HG03520 (cell line): ENCODE measurements at regions not wholly inside any gene's neighbourhood (a gene's known extent, or its start where the extent isn't known, plus 50 kb on each side); places are given as distances from the start of the nearest gene placed in this dataset.

Experiments
- ATAC-seq: cut with Tn5 transposase; IDR thresholded peaks from one replicate; pipeline ENCODE4 v1.9.1; 2021; ENCODE audit warnings: mild to moderate bottlenecking, moderate library complexity; ENCODE audit not compliant: unreplicated experiment

DNA sequence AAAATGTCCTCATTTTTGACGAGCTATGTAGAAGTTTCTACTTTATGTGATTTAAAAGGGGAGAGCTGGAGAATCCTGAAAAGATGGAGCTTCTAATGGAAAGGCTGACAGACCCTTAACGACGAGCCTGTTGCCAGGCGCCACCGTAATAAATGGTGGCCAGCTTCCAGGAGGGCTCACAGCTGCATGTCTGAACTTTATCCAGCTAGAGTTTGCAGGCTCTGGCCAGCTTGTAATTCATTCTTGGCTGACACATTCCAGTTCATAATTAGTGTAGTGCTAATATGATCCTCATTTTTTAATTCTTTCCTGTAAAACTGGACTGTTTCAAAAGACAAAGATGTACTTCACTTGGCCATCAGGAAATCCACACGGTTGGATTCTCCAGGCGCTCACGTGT lies 246.7 kb downstream of the GAS1 start:
- ATAC-seq = no peak

DNA sequence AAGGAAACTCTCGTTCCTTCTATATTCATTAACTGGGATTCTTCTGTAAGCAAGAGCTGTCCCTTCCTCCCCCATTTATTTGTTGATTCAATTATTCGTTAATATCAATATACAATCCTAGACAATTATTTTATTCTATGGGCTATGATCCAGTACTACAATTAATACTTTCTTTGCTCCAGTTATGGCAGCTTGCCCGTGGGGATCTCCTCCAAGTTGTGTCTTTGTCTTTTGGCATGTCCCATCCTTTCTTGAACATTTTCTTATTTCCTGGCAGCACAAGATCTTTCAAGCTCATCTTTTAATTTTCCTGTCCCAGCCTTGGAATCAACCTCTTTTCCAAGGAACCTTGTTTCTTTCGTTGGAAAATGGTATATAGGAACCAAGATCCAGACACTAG lies 249.3 kb downstream of the GAS1 start:
- no peak for ATAC-seq

DNA sequence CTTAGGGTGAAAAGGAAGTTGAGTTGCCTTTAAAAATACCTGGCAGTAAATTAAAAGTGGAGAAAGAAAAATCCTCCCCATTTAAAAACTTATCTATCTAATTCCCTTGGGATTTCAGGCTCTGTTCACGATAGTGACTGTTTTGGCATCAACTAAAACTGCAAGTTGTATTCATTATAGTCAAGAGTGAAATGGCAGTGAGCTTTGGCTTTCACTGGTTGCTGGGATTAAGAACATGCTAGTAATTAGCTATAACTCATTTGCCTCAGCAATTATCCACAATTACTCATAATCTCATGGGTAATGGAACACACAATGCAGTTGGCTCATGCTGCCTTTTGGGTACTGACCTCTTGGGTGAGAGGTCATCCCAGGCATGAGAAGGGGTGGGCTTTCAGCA lies 250.1 kb downstream of the GAS1 start:
- no peak for ATAC-seq

DNA sequence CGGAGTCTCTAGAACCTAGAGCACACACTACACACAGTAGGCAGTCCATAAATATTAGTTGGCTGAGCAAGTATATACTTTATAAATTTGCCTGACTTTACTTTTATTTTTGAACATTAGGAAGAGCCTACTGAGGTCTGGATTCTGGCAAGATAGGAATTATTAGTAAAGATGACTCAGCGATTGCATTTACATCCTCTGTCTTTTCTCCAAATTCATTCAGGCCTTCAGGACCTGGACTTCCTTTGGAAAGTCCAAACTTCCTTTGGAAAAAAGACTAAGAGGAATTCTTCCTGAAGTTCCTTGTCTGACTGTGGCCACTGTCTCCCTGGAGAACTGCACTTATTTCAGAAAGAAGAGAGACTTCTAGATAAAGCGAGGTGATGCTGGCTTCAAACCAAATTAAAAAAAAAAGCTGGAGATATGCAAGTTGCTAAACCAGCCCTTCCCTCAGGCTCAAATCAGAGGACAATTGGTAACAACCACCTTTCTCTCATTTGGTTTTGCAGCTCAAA lies 251.3 kb downstream of the GAS1 start:
- no peak for ATAC-seq

DNA sequence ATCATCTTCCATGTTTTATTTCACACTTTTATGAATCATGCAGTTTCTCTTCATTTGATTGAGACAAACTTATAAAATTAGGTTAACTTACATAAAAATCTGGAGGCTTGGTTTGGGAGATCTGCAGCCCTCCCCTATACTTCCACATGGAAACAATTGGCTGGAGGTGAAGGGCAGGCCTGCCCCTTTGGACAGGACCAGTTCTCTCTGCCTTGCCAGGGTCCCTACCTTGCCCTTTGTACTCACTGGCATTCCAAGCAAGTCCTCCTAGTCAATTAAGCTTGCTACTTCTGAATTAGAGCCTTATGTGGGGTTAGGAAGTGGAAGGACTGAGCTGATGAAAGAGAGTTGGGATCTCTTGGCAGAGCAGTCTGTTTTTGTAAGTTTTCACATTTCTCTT lies 257.3 kb downstream of the GAS1 start:
- no peak for ATAC-seq

DNA sequence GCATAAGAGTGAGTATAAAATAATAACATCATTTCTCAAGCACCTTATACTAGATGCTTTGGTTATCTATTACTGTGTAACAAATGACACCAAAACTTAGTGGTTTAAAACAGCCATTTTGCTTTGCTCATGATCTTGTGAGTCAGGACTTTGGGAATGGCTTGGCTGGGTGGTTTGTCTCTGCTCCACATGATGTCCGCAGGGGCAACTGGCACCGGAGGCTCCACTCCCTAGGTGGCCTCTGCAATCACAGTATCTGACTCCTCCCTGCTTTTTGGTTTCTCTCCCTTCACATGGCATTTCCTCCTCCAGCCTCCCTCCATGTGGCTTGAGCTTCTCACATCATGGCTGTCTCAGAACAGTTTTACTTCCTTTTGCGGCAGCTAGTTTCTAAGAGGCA lies 259.5 kb downstream of the GAS1 start:
- no peak for ATAC-seq

DNA sequence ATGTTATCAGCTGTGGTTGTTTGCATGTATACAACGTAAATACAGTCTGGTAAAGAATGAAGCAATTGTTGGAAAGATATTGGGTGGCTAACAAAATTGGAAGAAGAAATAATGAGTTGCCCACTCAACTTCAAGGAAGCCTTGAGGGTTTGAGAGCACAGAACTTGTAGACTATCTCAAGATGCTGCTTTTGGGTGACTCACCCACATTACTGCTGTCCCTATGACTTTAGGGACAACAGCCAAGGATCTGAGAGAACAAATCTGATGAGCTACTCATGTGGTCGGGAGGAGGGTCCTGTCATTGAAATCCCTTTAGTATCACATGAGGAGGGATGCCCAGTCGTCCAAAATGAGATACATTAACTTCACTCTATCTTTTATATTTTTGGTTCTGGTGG lies 261.8 kb downstream of the GAS1 start:
- no peak for ATAC-seq

DNA sequence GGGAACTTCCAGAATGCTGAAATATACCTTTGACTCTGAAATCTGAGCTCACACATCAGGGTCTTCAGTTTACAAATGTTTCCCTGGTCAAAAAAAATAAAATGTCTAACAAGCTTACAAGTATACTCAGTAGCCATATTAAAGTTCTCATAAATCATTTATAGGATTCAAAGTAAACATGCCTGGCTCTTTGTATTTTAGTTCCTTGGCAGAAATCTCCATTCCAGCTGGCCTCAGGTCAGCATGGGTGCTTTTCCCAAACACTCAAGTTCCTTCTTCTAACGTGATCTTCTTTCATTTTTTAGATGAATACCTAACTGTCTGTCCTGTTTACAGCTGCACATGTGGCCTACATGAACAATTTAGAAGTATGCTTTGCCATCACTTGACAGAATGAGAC lies 263.2 kb downstream of the GAS1 start:
- ATAC-seq = no peak

DNA sequence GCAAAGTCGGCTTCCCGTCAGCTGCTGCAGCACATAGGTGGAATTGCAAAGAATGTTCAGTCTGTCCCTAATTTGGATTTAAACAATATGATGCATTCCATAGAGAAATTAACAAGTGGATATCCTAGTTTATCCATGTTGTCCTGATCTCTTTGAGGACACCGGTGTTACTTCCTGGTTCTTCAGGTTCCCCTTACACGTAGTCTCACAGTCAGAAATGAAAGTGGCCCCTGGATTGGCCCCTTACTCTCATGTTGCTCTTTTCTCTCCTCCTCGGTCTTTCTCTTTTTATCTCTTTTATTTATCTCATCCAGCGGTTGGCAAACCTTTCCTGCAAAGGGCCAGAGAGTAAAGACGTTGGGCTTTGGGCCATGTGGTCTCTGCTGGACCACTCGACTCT lies 265.1 kb downstream of the GAS1 start:
- ATAC-seq = no peak

DNA sequence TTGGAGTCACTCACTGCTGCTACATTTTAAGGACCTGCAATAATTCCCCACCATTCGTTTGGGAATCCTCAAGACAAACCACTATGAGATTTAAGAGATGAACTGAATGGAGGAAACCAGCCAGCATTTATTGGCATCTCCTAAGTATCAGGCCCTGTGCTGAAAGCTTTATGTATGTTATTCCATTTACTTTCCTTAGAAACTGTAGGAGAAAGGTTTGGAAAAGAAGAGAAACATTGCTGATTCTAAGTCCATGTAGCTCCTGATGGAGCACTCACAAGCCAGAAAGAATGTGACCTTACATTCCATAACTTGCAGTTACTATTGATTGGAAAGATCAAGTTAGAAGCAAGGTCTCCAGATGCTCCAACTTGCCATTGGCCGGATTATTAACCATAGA lies 267.4 kb downstream of the GAS1 start:
- no peak for ATAC-seq

DNA sequence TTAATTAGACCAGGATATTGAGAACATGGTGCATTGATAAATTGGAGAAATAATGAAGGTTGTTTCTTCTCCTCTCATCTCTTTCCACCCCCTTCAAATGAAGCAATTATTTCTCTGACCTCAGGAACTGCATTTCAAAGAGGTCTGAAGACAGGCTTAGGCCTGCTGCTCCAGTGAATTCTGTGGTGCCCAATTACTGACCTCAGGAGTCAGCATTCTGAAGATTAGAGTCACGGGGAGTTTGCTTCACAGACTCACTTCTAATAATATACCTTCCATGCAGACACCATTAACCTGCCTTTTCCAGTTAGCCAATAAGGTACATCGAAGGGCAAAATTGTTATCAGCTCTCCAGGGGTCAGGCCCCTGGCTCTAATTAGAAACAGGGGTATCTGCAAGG lies 270.9 kb downstream of the GAS1 start:
- no peak for ATAC-seq

DNA sequence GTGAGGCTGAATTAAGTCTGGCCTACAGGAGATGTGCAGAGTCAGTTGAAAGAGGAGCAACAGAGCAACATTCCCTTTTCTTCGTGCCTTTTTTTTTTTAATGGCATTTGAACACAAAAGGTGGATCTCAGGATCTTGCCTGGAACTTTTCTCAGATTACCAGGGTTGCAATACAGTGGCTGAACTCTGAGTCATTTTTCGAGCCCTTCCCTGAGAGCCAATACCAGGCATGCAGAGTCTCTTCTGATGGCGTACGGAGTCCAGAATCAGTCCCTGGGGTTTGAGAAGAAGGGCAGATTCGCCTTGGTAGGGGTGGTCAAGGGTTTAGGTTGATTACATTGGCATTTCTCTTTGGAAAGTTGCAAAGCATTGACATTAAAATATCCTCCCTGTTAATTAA lies 271.5 kb downstream of the GAS1 start:
- no peak for ATAC-seq

DNA sequence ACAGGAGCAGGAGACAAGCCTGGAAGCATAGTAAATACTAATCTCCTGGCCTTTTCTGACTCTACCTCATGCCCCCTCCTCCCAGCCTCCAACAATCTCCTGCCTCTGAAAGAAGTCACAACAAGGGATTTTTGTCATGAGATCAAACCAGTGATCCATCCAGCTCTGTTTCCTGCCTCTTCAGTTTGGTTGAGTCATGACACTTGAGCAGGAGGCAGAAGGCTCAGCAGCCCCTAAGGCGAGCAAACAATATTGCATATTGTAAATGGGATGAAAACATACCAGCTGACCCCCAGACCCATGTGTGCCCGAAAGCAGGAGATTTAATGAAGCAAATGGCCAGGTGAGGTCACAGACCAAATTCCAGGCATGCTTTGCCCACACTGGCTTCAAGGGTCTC lies 272.8 kb downstream of the GAS1 start:
- no peak for ATAC-seq

DNA sequence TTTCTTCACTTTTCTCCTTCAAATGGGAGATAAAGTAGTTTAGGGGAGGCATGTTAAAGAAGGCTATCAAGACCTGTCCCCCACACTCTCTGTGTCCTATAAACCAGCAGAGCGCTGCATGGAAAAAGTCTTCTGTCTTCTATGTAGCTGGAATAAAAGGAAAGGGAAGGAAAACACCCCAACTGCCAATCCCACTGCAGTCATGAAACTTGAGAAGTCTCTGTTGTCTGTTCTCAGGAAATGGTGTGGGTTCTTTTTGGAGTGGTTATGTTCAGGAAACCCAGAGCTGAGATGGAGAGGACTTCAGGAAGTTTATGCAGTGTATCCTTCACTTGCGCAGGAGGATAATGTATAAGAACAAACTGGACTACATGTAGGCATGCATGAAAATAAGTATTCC lies 274.3 kb downstream of the GAS1 start:
- no peak for ATAC-seq

DNA sequence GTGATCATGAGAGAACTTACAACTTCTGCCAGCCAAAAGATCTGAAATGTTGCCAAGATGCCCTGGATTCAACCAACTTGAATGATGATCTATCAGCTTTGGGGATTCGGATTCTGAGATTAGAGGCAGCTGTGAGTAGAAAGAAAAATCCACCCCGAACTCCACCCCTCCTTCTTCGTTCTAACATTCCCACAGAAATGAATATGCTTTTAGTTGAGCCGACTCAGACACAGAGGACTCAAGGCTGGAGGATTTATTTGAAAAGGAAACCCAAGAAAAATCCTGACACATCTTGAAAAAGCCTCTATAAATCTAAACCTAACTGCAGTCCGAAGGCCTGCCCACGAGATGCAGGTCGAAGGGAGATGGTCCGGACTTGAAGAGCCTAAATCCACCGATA lies 275.0 kb downstream of the GAS1 start:
- no peak for ATAC-seq

DNA sequence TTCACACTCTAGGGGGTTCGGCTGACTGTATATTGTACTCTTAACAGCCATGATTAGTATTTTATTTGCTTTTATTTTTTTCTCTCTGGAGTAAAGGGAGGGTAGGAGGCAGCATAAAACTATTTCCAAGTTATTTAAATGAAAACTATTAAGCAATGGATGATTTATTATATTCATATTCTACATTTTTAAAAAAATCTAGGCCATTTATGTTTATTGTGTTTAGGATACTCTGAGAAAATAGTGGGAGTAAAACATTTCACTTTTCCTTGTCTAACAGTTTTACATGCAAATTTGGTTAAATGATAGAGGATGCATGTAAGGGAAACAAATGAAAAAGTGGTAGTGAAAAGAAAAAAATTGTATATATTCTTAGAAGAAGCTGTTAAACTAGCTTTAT lies 276.3 kb downstream of the GAS1 start:
- no peak for ATAC-seq

DNA sequence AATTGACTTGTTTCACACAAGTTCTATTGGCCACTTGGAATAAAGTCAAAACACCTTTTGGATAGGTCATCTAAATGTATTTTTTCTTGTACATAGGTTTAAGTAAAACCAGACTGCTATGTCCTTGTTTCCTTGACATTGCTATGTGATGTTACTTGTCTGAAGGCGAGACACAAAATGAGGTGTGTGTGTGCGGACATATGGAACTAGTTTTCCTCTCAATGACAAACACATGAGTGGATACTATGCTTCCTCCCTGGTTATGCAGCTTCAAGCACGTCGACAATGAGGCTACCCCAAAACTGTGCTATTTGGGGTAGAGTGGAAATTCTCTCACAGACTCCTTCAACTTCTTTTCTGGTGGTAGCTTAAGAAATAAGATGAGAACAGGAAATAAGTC lies 276.8 kb downstream of the GAS1 start:
- no peak for ATAC-seq

DNA sequence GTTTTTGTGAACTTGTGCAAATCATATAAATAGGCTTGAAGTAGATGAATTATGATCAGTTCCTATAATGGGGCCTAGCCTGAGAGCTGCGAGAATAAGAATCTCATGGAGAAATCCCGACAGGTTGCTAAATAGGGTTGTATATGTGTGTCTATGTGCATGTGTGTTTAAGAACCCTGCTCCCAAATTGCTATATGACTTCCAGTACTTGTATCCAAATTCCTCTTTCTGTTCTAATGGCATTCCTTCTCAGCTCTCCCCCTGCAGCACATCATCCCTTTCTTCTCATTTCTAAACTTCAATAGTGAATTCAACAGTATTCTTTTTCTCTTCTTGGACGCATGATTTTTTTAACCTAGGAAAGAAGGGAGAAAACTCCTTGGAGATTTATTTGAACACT lies 277.2 kb downstream of the GAS1 start:
- no peak for ATAC-seq

DNA sequence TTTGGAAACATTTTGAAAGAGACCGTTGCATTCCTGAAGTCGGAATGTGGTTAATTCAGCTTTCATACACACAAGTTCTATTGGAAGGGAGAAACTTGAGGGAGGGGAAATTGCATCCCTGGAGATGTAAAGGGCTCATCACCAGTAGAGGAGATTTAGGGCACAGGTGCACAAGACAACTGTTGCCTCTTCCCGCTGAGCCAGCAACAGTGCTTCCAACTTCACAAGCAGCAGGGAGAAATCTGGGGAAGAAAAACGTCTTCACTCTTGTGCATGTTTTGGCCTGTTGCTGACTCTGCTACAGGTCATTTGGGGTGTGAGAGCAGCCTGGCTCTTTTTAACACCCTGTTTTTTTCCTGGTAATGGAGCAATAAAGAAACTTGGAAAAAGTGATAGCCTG lies 277.9 kb downstream of the GAS1 start:
- no peak for ATAC-seq

DNA sequence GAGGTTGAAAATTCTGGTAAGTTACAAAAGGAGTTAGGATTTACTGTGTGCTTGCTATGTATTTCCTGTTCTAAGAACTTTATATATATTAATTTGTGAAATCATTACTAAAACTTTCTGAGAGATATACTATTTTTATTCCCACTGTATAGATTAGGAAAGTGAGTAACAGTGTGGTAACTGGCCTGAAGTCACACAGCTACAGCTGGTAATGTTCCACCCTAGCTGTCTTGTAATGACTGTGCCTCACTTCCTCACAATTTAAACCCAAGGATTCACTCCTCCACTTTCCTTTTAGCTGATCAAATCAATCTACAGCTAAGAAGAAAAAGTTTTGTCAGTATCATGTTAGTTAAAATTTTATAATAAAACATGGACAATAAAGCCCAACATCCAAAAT lies 278.8 kb downstream of the GAS1 start:
- ATAC-seq = no peak

DNA sequence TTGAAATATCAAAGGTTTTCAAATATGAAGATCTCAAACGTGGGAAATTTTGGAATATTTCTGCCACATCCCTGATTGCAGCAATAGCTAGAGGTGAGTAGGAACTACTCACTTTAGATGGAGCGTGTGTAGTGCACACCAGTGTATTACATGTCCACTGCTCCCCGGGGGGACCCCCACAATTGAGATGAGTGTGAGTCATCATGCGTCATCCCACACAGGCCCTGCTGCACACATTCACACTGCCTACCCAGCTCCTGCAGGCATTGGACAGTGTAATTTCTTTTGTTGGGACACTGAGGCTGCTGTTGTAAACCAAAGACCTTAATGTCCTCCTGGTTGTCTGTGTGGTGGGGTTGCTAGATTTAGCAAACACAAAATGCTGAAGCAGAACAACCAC lies 280.0 kb downstream of the GAS1 start:
- ATAC-seq = no peak

DNA sequence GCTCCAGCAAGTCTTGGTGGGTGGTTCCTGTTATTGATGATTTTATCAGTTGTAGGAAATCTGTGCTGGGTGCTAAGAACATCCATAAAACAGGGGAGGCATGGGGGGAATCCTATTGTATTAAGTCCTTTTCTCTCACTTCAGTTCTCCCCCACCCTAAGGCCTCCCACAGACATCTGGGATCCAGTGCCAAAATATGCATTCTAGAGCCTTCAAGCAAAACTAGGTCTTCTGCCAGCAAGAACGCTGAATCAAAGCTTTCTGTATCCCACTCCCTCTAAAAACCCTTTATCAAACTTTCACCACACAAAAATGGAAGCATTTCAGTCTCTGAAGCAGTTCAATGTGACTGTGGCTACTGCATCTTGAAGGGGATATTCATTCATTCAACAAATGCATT lies 281.9 kb downstream of the GAS1 start:
- ATAC-seq = no peak

DNA sequence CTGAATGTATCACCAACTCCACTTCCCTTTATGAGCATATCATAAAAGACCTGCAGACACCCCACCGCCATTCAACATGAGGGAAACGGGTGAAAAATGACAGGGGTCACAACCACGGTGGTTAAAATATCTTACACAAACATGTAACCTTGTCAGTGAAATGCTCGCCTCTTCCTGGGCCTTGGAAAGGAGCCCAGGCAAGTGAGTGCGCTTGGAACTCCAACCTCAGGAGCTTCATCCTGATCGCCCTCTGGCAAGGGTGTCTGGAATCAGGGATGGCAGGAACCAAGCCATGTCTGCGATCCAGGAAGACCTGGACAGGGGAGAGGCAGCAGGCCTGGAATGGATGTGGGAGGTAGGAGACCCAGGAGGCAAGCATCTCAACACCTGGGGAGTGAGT lies 282.7 kb downstream of the GAS1 start:
- ATAC-seq = no peak

DNA sequence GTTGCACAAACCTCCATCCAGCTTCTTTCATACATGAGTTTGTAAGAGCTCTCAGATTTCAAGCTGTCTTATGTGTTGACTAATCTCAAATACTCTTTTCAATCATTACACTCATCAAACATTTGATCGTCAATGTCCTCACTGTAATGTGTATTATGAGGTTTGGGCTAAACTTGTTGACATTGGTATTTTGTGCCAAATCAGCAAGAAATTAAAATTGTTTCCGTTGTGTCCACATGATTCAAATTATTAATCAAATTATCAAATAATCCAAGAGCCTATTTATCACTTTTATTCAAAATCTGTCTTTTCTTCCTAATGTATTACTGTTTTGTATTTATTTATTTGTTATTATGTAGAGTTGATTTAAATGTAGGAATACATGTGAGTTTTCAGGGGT lies 283.4 kb downstream of the GAS1 start:
- no peak for ATAC-seq
